SKM-1 treated with dmso at 0.1 percent for 144 hours (cell line): ENCODE measurements at regions not wholly inside any gene's neighbourhood (a gene's known extent, or its start where the extent isn't known, plus 50 kb on each side); places are given as distances from the start of the nearest gene placed in this dataset.
A peak's percentile ranks its signal among the peaks of the same experiment; 100 is the strongest.

Source experiments
- DNase-seq: peaks from one replicate; lab custom pipeline; 2025; ENCODE audit not compliant: unreplicated experiment; lab: John Stamatoyannopoulos, UW

DNA sequence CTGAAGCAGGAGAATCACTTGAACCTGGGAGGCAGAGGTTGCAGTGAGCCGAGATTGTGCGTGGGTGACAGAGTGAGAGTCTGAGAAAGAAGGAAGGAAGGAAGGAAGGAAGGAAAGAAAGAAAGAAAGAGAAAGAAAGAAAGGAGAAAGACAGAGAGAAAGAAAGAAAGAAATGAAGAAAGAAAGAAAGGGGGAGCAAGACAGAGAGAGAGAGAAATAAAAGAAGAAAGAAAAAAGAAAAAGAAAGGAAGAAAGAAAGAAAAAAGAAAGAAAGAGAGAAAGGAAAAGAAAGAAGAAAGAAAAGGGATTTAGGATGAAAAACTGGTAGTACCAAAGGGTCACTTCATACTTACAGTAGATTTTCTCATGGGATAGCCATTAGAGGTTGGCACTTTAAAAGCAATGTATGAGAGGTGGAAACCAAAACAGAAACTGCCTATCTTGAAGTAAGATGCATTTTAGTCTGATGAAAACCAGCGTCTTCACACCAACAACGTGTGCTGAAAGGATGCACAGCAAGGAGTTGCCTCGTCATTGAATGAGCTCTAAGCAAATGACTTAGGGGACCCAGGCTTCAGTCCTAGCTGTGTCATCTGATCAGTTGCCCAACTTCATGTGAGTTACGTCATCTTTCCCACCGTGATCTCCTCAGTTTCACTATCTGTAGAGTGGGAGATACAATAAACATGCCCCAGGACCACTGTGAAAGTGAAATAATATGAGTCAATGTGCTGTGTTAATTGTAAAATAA is 133.9 kb upstream of the NEDD9 start:
- DNase-seq = no peak

- no peak for DNase-seq
These were observed 132.5 kb upstream of the NEDD9 start for GRCh38 chr6:11364971-11365397.

- DNase-seq = no peak
These were observed 131.6 kb upstream of the NEDD9 start for GRCh38 chr6:11363881-11364576.

DNA sequence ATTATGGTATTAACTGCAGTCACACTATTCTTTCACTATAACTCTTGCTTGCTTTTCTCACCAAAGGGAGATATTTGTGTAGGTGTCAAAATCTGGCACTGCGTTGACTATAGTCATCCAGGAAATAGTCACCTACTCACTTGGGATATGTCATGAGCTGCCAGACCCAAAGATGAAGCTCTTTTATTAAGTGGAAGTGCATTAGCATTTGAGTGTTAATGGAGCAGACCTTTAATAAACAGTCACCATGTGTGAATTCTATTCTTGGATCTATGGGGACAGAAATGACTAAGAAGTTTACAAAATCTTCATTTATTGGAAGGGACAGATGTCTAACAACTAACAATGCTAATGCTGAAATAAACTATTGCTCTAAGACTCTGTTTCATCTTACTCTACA is 130.1 kb upstream of the NEDD9 start:
- no peak for DNase-seq

- no peak for DNase-seq
These were observed 126.7 kb upstream of the NEDD9 start for GRCh38 chr6:11358904-11359830.

DNA sequence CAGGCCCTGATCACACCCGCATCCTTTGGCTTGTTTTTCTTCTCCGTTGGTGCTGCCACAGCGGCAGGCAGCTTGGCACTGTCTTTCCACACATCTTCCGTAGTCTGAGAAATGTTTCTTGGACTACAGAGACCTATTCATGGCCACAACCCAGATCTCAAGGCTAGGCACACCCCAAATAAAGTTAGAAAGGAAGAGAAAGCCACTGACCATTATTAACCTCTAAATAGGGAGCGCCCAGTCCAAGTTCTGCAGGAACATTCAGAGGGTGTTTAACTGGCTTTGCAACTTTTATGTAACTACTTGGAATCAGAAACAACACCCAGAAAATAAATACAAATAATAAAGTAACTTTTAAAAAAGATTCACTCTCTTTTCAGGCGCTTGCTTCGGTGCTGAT is 124.8 kb upstream of the NEDD9 start:
- DNase-seq = no peak

DNA sequence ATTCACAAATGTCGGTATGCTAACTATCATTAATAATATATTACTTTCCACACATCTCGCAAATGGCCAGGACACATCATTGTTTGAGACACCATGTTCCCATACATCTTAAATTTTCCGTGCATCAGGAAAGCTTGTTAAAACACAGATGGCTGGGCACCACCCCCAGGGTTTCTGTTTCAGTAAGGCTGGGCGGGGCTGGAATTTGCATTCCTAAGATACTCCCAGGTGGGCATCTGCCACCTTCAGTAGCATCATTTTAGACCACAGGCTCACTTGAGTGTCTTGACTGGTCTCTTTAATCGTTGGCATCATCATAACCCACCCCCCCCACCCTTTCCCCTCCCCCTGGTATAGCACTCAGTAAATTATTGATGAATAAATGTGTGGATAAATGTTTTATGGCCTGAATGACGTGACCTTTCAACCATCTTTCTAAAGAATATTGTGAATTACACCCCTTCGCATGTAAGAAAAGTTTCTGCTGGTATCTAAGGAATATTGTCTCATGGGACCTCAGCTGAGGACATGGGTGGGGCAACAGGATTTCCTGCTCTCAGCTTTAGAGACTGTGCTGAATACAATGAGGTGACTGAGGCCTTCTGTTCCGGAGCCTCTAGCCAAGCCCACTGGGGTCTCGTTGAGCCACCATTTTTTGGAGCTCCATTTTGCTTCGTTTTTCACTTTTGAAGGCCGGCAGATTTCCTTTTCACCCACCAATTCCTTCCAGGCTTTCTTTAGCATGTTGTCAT is 124.1 kb upstream of the NEDD9 start:
- no peak for DNase-seq

GRCh38 chr6:11353921-11354389 is 121.5 kb upstream of the NEDD9 start:
- no peak for DNase-seq

GRCh38 chr6:11350294-11350693 is 117.8 kb upstream of the NEDD9 start:
- DNase-seq = peak; percentile 98

- DNase-seq = no peak
These were observed 117.4 kb upstream of the NEDD9 start for GRCh38 chr6:11349880-11350279.

GRCh38 chr6:11346516-11346915 is 114.0 kb upstream of the NEDD9 start:
- no peak for DNase-seq

GRCh38 chr6:11345536-11345935 is 113.1 kb upstream of the NEDD9 start:
- no peak for DNase-seq

DNA sequence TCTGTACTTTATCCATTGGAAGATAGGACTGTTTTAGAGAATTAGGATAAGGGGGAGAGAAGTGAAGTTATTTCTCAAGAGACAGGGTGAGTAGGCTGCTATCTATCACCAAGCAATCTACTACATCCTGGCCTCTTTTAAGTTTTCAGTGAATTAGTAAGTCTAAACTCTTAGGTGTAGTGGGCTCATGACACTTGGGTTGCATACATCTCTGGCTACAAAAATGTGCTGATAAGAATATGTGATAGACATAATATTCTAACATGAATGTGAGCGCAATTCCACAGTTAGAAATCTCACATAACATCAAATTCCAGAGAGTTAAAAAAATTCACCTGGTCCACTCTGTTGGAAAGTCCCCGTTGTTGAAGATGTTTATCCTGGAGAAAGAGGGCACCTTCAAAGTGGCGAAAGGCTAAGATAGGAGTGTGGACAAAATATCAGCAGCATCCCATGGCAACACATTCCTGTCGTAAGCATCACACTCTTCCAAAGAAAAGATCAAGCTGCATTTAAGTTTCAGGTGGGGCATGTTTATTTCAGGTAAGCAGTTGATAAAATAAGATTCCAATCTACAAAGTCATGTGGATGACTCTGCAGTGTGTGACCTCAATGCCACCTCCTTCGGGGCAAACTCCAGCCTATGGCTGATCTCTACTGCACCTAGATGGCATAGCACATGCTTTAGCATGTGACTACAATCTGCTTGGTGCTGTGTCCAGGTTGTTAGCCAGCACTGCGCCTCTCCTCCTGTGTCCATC is 111.7 kb upstream of the NEDD9 start:
- no peak for DNase-seq

DNA sequence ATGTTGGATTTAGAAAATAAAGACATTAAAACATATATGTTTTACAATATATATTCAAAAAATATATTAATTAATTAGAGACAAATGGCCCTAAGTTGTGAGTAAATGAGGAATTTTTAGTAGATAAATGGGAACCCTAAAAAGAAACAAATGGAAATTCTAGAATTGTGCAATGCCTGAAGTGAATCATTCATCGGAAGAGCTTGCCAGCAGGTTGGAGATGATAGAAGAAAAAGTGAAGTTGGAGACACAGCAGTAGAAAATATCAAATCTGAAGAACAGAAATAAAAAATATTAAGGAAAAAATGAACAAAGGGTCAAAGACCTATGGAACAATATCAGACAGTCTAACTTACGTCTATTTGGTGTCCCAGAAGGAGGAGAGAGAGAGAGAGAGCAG is 109.4 kb upstream of the NEDD9 start:
- DNase-seq = peak; percentile 19

- no peak for DNase-seq
These were observed 108.8 kb upstream of the NEDD9 start for GRCh38 chr6:11341303-11341702.

DNA sequence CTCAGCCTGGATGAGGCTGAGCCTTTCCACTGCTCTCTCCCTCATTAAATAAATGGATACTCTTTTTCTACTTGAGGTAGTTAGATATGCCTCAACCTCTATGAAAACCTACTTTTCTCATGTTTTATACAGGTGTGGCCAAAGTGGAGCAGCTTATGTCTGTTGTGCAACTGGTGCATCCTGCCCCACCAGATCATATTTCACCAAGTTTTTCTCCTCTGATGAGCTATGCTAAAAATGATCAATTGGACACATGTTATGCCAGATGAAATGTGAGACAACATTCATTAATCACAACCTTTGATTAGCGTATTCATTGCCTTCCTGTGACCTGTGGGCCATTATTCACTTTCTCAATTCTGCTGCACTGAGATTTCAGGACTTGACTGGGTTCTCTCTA is 106.9 kb upstream of the NEDD9 start:
- no peak for DNase-seq

- no peak for DNase-seq
These were observed 104.8 kb upstream of the NEDD9 start for GRCh38 chr6:11337306-11337705.

GRCh38 chr6:11335826-11336225 is 103.4 kb upstream of the NEDD9 start:
- DNase-seq = no peak

DNA sequence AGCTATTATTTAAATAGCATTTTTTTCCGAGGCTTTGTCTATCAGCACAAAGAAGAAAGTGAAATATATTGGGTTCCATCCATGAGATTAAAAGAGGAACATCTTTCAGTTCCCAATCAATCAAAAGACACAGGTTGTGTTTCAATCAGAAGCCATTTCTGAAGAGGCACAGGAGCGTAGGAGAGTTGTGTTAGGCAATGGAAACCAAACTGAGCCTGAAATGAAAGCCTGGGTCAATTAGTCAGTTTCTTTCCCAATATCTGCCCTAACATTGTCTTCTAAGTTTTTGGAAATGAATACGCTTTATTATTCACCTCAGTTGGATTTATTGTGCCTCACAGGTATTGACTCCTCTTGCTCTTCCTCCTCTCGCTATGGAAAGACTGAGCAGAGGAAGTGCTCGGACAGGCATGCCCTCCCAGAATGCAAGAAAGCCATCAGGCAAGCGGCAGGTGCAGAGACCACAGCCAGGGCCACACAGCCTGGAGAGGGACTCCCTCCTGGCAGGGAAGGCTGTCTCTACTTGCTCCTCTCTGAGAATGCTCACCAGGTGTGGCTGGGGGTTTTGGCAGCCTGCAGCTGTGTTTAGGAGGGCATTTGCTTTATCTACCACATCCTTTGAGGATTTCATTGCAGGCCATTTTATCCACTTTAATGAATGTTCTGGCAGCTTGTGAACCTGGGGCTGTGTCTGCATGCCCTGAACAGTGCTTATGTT is 100.8 kb upstream of the NEDD9 start:
- no peak for DNase-seq
